HEK293 (cell line): ENCODE measurements at regions not wholly inside any gene's neighbourhood (a gene's known extent, or its start where the extent isn't known, plus 50 kb on each side); places are given as distances from the start of the nearest gene placed in this dataset.

Experiments
- ZBTB21 ChIP-seq: fragments of 450-650 bp; formaldehyde crosslinking; IDR thresholded peaks from 2 replicates; pipeline ENCODE4 v1.5.1; 2017; ENCODE audit warnings: missing biosample characterization, missing genetic modification characterization
- ZBTB44 ChIP-seq: fragments of 450-650 bp; IDR thresholded peaks from 2 replicates; pipeline ENCODE4 v1.5.1; 2018; ENCODE audit warnings: missing biosample characterization, mild to moderate bottlenecking, missing genetic modification characterization
- ZFP41 ChIP-seq: fragments of 450-650 bp; formaldehyde crosslinking; IDR thresholded peaks from 2 replicates; pipeline ENCODE4 v1.5.1; 2016; ENCODE audit warnings: missing biosample characterization, missing genetic modification characterization, borderline replicate concordance
- ZNF138 ChIP-seq: fragments of 450-650 bp; formaldehyde crosslinking; IDR thresholded peaks from 2 replicates; pipeline ENCODE4 v1.5.1; 2016; ENCODE audit warnings: missing biosample characterization, missing genetic modification characterization, borderline replicate concordance
- ZNF561 ChIP-seq: fragments of 450-650 bp; IDR thresholded peaks from 2 replicates; pipeline ENCODE4 v1.5.1; 2018; ENCODE audit warnings: missing biosample characterization, missing genetic modification characterization, borderline replicate concordance
- ZNF654 ChIP-seq: fragments of 450-650 bp; formaldehyde crosslinking; IDR thresholded peaks from 2 replicates; pipeline ENCODE4 v1.5.1; 2016; ENCODE audit warnings: low read depth, missing biosample characterization, missing genetic modification characterization
- ZNF660 ChIP-seq: fragments of 450-650 bp; IDR thresholded peaks from 2 replicates; pipeline ENCODE4 v1.5.1; 2018; ENCODE audit warnings: missing biosample characterization, mild to moderate bottlenecking, missing genetic modification characterization
- ZNF747 ChIP-seq: fragments of 450-650 bp; formaldehyde crosslinking; IDR thresholded peaks from 2 replicates; pipeline ENCODE4 v1.5.1; 2016; ENCODE audit warnings: missing biosample characterization, missing genetic modification characterization
- ZSCAN18 ChIP-seq: fragments of 450-650 bp; formaldehyde crosslinking; IDR thresholded peaks from 2 replicates; pipeline ENCODE4 v1.5.1; 2016; ENCODE audit warnings: missing biosample characterization, missing genetic modification characterization
- ZSCAN30 ChIP-seq: fragments of 450-650 bp; IDR thresholded peaks from 2 replicates; pipeline ENCODE4 v1.5.1; 2018; ENCODE audit warnings: missing biosample characterization, mild to moderate bottlenecking, missing genetic modification characterization, moderate library complexity
- TF ChIP-seq, protein P1 (sequence below): fragments of 450-650 bp; formaldehyde crosslinking; IDR thresholded peaks from 2 replicates; pipeline ENCODE4 v1.5.1; 2016; ENCODE audit warnings: missing biosample characterization, missing genetic modification characterization
- TF ChIP-seq, protein P2 (sequence below): sonication (generic); formaldehyde crosslinking; IDR thresholded peaks from 2 replicates; pipeline ENCODE4 v1.8.1; 2022; ENCODE audit warnings: mild to moderate bottlenecking, moderate library complexity, missing genetic modification reagents
- TF ChIP-seq, protein P3 (sequence below): fragments of 450-650 bp; formaldehyde crosslinking; IDR thresholded peaks from 2 replicates; pipeline ENCODE4 v1.5.1; 2016; ENCODE audit warnings: missing biosample characterization, missing genetic modification characterization

DNA sequence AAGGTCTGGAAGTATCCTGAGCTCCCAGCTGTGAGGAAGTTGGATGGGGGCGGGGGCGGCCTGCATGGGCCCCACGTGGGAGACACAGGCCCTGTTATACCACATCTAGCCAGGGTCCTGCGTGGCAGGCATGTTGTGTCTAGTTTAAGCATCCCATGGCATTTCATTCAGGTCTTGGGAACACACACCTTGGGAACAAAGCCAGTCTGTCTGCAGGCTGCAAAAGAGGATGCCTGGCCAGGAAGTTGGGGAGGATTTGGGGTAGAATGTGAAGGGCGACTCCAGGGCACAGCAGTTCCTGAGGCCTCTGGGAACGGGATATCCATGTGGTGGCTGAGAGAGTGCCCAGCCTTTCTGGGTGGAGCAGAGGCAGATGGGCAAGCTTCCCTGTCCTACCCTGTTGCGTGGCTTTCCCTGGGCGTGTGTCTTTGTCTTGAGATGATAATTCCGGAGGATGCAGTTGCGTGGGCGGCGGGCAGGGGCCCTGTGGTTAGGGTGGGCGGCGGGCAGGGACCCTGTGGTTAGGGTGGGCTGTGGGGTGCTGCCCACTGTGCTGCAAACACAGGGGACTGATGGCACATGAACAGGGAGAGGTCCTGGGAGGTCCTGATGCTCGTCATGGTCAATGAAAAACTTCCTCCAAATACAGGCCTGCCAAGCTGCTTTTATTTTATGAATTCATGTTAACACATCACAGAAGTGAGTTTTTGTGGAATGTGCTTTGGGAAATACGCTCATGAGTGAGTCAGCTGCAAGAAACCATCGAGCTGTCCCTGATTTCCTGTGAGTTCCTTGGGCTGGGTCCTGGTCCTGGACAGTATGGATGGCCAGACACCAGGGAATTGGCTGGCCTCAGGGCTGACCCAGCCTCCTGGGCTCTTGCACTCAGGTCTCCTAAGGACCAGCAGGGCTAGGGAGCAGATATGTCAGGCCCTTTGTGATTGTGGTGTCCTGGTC lies 90.0 kb upstream of the HS6ST1 start:
- TF ChIP-seq ZNF138 (tag by site-specific recombination), result no peak
- TF ChIP-seq, protein P1, sequence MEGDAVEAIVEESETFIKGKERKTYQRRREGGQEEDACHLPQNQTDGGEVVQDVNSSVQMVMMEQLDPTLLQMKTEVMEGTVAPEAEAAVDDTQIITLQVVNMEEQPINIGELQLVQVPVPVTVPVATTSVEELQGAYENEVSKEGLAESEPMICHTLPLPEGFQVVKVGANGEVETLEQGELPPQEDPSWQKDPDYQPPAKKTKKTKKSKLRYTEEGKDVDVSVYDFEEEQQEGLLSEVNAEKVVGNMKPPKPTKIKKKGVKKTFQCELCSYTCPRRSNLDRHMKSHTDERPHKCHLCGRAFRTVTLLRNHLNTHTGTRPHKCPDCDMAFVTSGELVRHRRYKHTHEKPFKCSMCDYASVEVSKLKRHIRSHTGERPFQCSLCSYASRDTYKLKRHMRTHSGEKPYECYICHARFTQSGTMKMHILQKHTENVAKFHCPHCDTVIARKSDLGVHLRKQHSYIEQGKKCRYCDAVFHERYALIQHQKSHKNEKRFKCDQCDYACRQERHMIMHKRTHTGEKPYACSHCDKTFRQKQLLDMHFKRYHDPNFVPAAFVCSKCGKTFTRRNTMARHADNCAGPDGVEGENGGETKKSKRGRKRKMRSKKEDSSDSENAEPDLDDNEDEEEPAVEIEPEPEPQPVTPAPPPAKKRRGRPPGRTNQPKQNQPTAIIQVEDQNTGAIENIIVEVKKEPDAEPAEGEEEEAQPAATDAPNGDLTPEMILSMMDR (tag by site-specific recombination), result no peak
- no peak for TF ChIP-seq ZSCAN30
- TF ChIP-seq ZNF747 (tag by site-specific recombination), result no peak
- no peak for TF ChIP-seq ZFP41 (tag by site-specific recombination)
- no peak for TF ChIP-seq ZSCAN18 (tag by site-specific recombination)
- TF ChIP-seq, protein P2, sequence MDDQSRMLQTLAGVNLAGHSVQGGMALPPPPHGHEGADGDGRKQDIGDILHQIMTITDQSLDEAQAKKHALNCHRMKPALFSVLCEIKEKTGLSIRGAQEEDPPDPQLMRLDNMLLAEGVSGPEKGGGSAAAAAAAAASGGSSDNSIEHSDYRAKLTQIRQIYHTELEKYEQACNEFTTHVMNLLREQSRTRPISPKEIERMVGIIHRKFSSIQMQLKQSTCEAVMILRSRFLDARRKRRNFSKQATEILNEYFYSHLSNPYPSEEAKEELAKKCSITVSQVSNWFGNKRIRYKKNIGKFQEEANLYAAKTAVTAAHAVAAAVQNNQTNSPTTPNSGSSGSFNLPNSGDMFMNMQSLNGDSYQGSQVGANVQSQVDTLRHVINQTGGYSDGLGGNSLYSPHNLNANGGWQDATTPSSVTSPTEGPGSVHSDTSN (CRISPR knock-in tag), result no peak
- TF ChIP-seq ZNF654 (tag by site-specific recombination), result no peak
- TF ChIP-seq ZBTB44 (tag by site-specific recombination), result no peak
- no peak for TF ChIP-seq ZNF660 (tag by site-specific recombination)
- TF ChIP-seq, protein P3, sequence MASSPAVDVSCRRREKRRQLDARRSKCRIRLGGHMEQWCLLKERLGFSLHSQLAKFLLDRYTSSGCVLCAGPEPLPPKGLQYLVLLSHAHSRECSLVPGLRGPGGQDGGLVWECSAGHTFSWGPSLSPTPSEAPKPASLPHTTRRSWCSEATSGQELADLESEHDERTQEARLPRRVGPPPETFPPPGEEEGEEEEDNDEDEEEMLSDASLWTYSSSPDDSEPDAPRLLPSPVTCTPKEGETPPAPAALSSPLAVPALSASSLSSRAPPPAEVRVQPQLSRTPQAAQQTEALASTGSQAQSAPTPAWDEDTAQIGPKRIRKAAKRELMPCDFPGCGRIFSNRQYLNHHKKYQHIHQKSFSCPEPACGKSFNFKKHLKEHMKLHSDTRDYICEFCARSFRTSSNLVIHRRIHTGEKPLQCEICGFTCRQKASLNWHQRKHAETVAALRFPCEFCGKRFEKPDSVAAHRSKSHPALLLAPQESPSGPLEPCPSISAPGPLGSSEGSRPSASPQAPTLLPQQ (tag by site-specific recombination), result no peak
- TF ChIP-seq ZNF561 (tag by site-specific recombination), result no peak
- no peak for TF ChIP-seq ZBTB21 (tag by site-specific recombination)
